Caco-2 (cell line): ENCODE measurements at regions not wholly inside any gene's neighbourhood (a gene's known extent, or its start where the extent isn't known, plus 50 kb on each side); places are given as distances from the start of the nearest gene placed in this dataset.

Source experiments
- BruUV-seq: library from RNA; stranded (reverse); fragments of 400-500 nt; replicated peaks from 2 replicates; lab custom pipeline; 2021; lab: Mats Ljungman, UMichigan
- CTCF ChIA-PET: fragments of 300-600 bp; sonication (Branson Sonifier 250); formaldehyde crosslinking; loops from one replicate; lab custom pipeline; 2022; ENCODE audit warnings: antibody characterized with exemption; lab: Charles Lee
- POLR2A ChIA-PET: fragments of 300-600 bp; sonication (Branson Sonifier 250); formaldehyde crosslinking; loops from one replicate; lab custom pipeline; 2022; ENCODE audit warnings: antibody characterized with exemption; lab: Charles Lee
- DNase-seq, 2 experiments: peaks; one replicate each; pipeline versions ENCODE4 v3.0.0 to v3.0.0-alpha.2; 2020 to 2022
- H3K27me3 ChIP-seq: replicated peaks from 2 replicates; pipeline ENCODE4 v1.6.0; 2011; ENCODE audit warnings: low read length; ENCODE audit not compliant: control insufficient read depth, insufficient read depth
- H3K36me3 ChIP-seq: 2 replicates; pipeline ENCODE4 v1.5.1; 2011; ENCODE audit warnings: low read length; ENCODE audit not compliant: control insufficient read depth, insufficient read depth
- H3K4me1 ChIP-seq: fragments of 250-450 bp; sonication (Bioruptor Pico); 2 replicates; pipeline ENCODE4 v1.5.1; 2020; ENCODE audit warnings: mild to moderate bottlenecking
- H3K4me3 ChIP-seq: 2 replicates; pipeline ENCODE4 v1.5.1; 2011; ENCODE audit warnings: low read depth, mild to moderate bottlenecking, control low read depth, low read length
- H3K9me3 ChIP-seq: fragments of 250-450 bp; sonication (Bioruptor Pico); 2 replicates; pipeline ENCODE4 v1.5.1; 2020; ENCODE audit warnings: mild to moderate bottlenecking, moderate library complexity
- H3K27ac Mint-ChIP-seq: one replicate; pipeline ENCODE4 v1.8.0; 2022; ENCODE audit warnings: mixed read lengths; ENCODE audit not compliant: unreplicated experiment
- H3K27me3 Mint-ChIP-seq: one replicate; pipeline ENCODE4 v1.8.0; 2022; ENCODE audit warnings: mixed read lengths; ENCODE audit not compliant: insufficient read depth, unreplicated experiment
- H3K36me3 Mint-ChIP-seq: one replicate; pipeline ENCODE4 v1.8.0; 2022; ENCODE audit warnings: mild to moderate bottlenecking, mixed read lengths; ENCODE audit not compliant: insufficient read depth, unreplicated experiment
- H3K4me1 Mint-ChIP-seq: one replicate; pipeline ENCODE4 v1.8.0; 2022; ENCODE audit warnings: low read depth, mixed read lengths; ENCODE audit not compliant: unreplicated experiment
- H3K4me3 Mint-ChIP-seq: one replicate; pipeline ENCODE4 v1.8.0; 2022; ENCODE audit warnings: mild to moderate bottlenecking, moderate library complexity, mixed read lengths; ENCODE audit not compliant: unreplicated experiment
- H3K9me3 Mint-ChIP-seq: one replicate; pipeline ENCODE4 v1.8.0; 2022; ENCODE audit warnings: mixed read lengths; ENCODE audit not compliant: unreplicated experiment
- CTCF ChIP-seq, 2 experiments: fragments of 200-600 bp in 1 of 2; IDR thresholded peaks; 1 replicate in 1 of 2; 2 replicates in 1 of 2; pipeline versions ENCODE4 v1.5.1 to v1.8.0; 2011 to 2022; ENCODE audit warnings: antibody characterized with exemption in 1 of 2, control low read depth in 1 of 2, inconsistent platforms in 1 of 2, low read depth in 1 of 2, low read length in 1 of 2, mild to moderate bottlenecking in 1 of 2, moderate library complexity in 1 of 2; ENCODE audit not compliant: insufficient read depth in 1 of 2, severe bottlenecking in 1 of 2, unreplicated experiment in 1 of 2
- intact Hi-C: fragments of 100-400 bp; cut with micrococcal nuclease; formaldehyde crosslinking; loops from one replicate; pipeline ENCODE4 v1.10.0; 2022; ENCODE audit not compliant: unreplicated experiment

- H3K36me3 ChIP-seq: no peaks in the 10 kb centered on the region
- Mint-ChIP-seq H3K27ac (no peak overlapping the region), H3K9me3 (no peaks in the 10 kb centered on the region), H3K4me3 (no peak overlapping the region), H3K27me3 (no peaks in the 10 kb centered on the region), H3K4me1 (peaks cover 10% of the 10 kb centered on the region), H3K36me3 (no peaks in the 10 kb centered on the region)
- intact Hi-C loops: no loop called here
- DNase-seq: no peak
- H3K4me3 ChIP-seq: no peak overlapping the region
- H3K27me3 ChIP-seq: no peaks in the 10 kb centered on the region; the same call in 1 of the 2 replicates
- H3K4me1 ChIP-seq: no peaks in the 10 kb centered on the region
- no peak for TF ChIP-seq CTCF (IDR thresholded peaks at IDR 0.05; ENCODE audit: insufficient read depth in 1 of 2, low read depth in 1 of 2, low read length in 1 of 2, severe bottlenecking in 1 of 2, unreplicated experiment in 1 of 2)
- H3K9me3 ChIP-seq: 0 out of 2 replicates have a peak, but pooled peaks cover 3% of the 10 kb centered on the region
- BruUV-seq: no TSS peak
- POLR2A ChIA-PET: no interaction called here
- CTCF ChIA-PET: no interaction called here
Measured at GRCh38 chr2:71947809-71948208, 199.9 kb downstream of the CYP26B1 start.

- Mint-ChIP-seq H3K4me1 (no peaks in the 10 kb centered on the region), H3K4me3 (no peak overlapping the region), H3K36me3 (no peaks in the 10 kb centered on the region), H3K9me3 (no peaks in the 10 kb centered on the region), H3K27ac (no peak overlapping the region), H3K27me3 (no peaks in the 10 kb centered on the region)
- Histone ChIP-seq H3K4me3 (no peak overlapping the region), H3K9me3 (0 out of 2 replicates have a peak, but pooled peaks cover 3% of the 10 kb centered on the region), H3K4me1 (no peaks in the 10 kb centered on the region), H3K36me3 (no peaks in the 10 kb centered on the region), H3K27me3 (no peaks in the 10 kb centered on the region; the same call in 1 of the 2 replicates)
- no peak for DNase-seq
- intact Hi-C loops: no loop called here
- CTCF ChIA-PET: no interaction called here
- no peak for TF ChIP-seq CTCF (IDR thresholded peaks at IDR 0.05; ENCODE audit: insufficient read depth in 1 of 2, low read depth in 1 of 2, low read length in 1 of 2, severe bottlenecking in 1 of 2, unreplicated experiment in 1 of 2)
- POLR2A ChIA-PET: no interaction called here
- no TSS peak for BruUV-seq
Measured at GRCh38 chr2:71945603-71945959, 202.1 kb downstream of the CYP26B1 start.

- no peaks in the 10 kb centered on the region for H3K36me3 Mint-ChIP-seq
- H3K4me1 ChIP-seq: no peaks in the 10 kb centered on the region
- no peak overlapping the region for H3K27ac Mint-ChIP-seq
- no peak overlapping the region for H3K4me3 ChIP-seq
- H3K4me3 Mint-ChIP-seq: no peak overlapping the region
- H3K27me3 Mint-ChIP-seq: no peaks in the 10 kb centered on the region
- no peaks in the 10 kb centered on the region for H3K9me3 Mint-ChIP-seq
- 0 out of 2 replicates have a peak, but pooled peaks cover 3% of the 10 kb centered on the region for H3K9me3 ChIP-seq
- ChIA-PET POLR2A (no interaction called here), CTCF (no interaction called here)
- BruUV-seq: no TSS peak
- no peaks in the 10 kb centered on the region for H3K36me3 ChIP-seq
- no peaks in the 10 kb centered on the region; the same call in 1 of the 2 replicates for H3K27me3 ChIP-seq
- no peaks in the 10 kb centered on the region for H3K4me1 Mint-ChIP-seq
- DNase-seq: no peak
- intact Hi-C loops: no loop called here
- no peak for TF ChIP-seq CTCF (IDR thresholded peaks at IDR 0.05; ENCODE audit: insufficient read depth in 1 of 2, low read depth in 1 of 2, low read length in 1 of 2, severe bottlenecking in 1 of 2, unreplicated experiment in 1 of 2)
Measured at GRCh38 chr2:71944806-71945602, 202.7 kb downstream of the CYP26B1 start.
